GM12878 (cell line): ENCODE measurements at regions not wholly inside any gene's neighbourhood (a gene's known extent, or its start where the extent isn't known, plus 50 kb on each side); places are given as distances from the start of the nearest gene placed in this dataset.

Source experiments
- ATAC-seq: fragments of 200-7000 bp; cut with Tn5 transposase; 3 replicates; pipeline ENCODE4 v1.9.1; 2020; ENCODE audit warnings: mild to moderate bottlenecking, moderate library complexity
- BruUV-seq: library from RNA; stranded (reverse); fragments of 400-500 nt; replicated peaks from 2 replicates; lab custom pipeline; 2021; lab: Mats Ljungman, UMichigan
- CTCF ChIA-PET: fragments of 300-600 bp; sonication (Branson Sonifier 250); formaldehyde crosslinking; extraction: SDS; loops from one replicate; lab custom pipeline; 2021; ENCODE audit warnings: inconsistent platforms; lab: Yijun Ruan, JAX
- POLR2A ChIA-PET: fragments of 350-600 bp; formaldehyde crosslinking; extraction: SDS; loops from one replicate; lab custom pipeline; 2021; ENCODE audit warnings: inconsistent platforms; lab: Charles Lee
- RAD21 ChIA-PET: fragments of 300-600 bp; sonication (Branson Sonifier 250); formaldehyde crosslinking; loops from one replicate; lab custom pipeline; 2023; ENCODE audit warnings: antibody characterized with exemption; ENCODE audit not compliant: unreplicated experiment; lab: Charles Lee
- SMC1A ChIA-PET: fragments of 300-600 bp; sonication (Branson Sonifier 250); formaldehyde crosslinking; loops from one replicate; lab custom pipeline; 2023; ENCODE audit not compliant: unreplicated experiment, uncharacterized antibody; lab: Charles Lee
- DNase-seq: peaks from one replicate; pipeline ENCODE4 v3.0.0-alpha.2; 2011; ENCODE audit warnings: low read depth, low spot score
- FAIRE-seq: peaks from 3 replicates; lab custom pipeline; 2011; peaks lifted over from hg19 to GRCh38; lab: Jason Lieb, UNC
- H2AFZ ChIP-seq: 2 replicates; pipeline ENCODE4 v1.6.0; 2011; ENCODE audit warnings: low read depth, low read length, control low read depth; ENCODE audit not compliant: control insufficient read depth
- H3K27ac ChIP-seq: 2 replicates; pipeline ENCODE4 v1.5.1; 2011; ENCODE audit warnings: control low read depth; ENCODE audit not compliant: control insufficient read depth, insufficient read depth
- H3K27me3 ChIP-seq, 2 experiments: replicated peaks in 1 of 2; 2 replicates each; pipeline versions ENCODE4 v1.6.0 to v1.6.1; 2011; ENCODE audit warnings: low read length in 1 of 2; ENCODE audit not compliant: control insufficient read depth in 2 of 2, insufficient read depth in 2 of 2
- H3K36me3 ChIP-seq, 2 experiments: 2 replicates each; pipeline ENCODE4 v1.5.1; 2011; ENCODE audit warnings: low read length in 1 of 2; ENCODE audit not compliant: control insufficient read depth in 2 of 2, insufficient read depth in 2 of 2
- H3K4me1 ChIP-seq: 2 replicates; pipeline ENCODE4 v1.6.1; 2011; ENCODE audit warnings: mild to moderate bottlenecking, low read length, moderate library complexity, mixed read lengths; ENCODE audit not compliant: control insufficient read depth, insufficient read depth
- H3K4me2 ChIP-seq: 2 replicates; pipeline ENCODE4 v1.6.0; 2011; ENCODE audit warnings: control low read depth; ENCODE audit not compliant: control insufficient read depth, insufficient read depth
- H3K4me3 ChIP-seq: fragments of 200-600 bp; sonication (generic); 2 replicates; pipeline ENCODE4 v1.5.1; 2016
- H3K79me2 ChIP-seq: 2 replicates; pipeline ENCODE4 v1.6.0; 2011; ENCODE audit warnings: low read length; ENCODE audit not compliant: control insufficient read depth, insufficient read depth
- H3K9ac ChIP-seq: 2 replicates; pipeline ENCODE4 v1.8.0; 2011; ENCODE audit warnings: low read length, control low read depth, mixed read lengths; ENCODE audit not compliant: control insufficient read depth, insufficient read depth
- H3K9me3 ChIP-seq: replicated peaks from 3 replicates; pipeline ENCODE4 v1.5.1; 2011; ENCODE audit warnings: mild to moderate bottlenecking, low read length; ENCODE audit not compliant: control insufficient read depth, insufficient read depth
- H4K20me1 ChIP-seq: 2 replicates; pipeline ENCODE4 v1.6.0; 2011; ENCODE audit not compliant: control insufficient read depth, insufficient read depth
- BMI1 ChIP-seq: fragments of 450-650 bp; IDR thresholded peaks from 2 replicates; pipeline ENCODE4 v1.6.1; 2016; ENCODE audit warnings: mild to moderate bottlenecking, moderate library complexity, borderline replicate concordance
- CHD1 ChIP-seq: IDR thresholded peaks from 2 replicates; pipeline ENCODE4 v1.6.1; 2012; ENCODE audit warnings: low read depth, low read length, improper control_type of control experiment
- CHD2 ChIP-seq: IDR thresholded peaks from 2 replicates; pipeline ENCODE4 v1.6.1; 2011; ENCODE audit warnings: low read depth, low read length, improper control_type of control experiment, borderline replicate concordance
- CHD4 ChIP-seq: fragments of 200-600 bp; sonication (generic); IDR thresholded peaks from 2 replicates; pipeline ENCODE4 v1.6.1; 2016; ENCODE audit warnings: mild to moderate bottlenecking
- CREB1 ChIP-seq: IDR thresholded peaks from 2 replicates; pipeline ENCODE4 v1.6.1; 2012; ENCODE audit warnings: low read depth, mild to moderate bottlenecking, inconsistent platforms
- FOXM1 ChIP-seq: IDR thresholded peaks from 2 replicates; pipeline ENCODE4 v1.6.1; 2012; ENCODE audit warnings: low read depth, mild to moderate bottlenecking, inconsistent platforms, low read length, moderate library complexity
- NR2C1 ChIP-seq: fragments of 450-650 bp; IDR thresholded peaks from 2 replicates; pipeline ENCODE4 v1.6.1; 2017; ENCODE audit warnings: antibody characterized with exemption, mild to moderate bottlenecking, moderate library complexity
- POLR2AphosphoS2 ChIP-seq: IDR thresholded peaks from 2 replicates; pipeline ENCODE4 v1.6.1; 2011; ENCODE audit warnings: low read depth, mild to moderate bottlenecking, low read length, improper control_type of control experiment, moderate library complexity
- RAD51 ChIP-seq: fragments of 450-650 bp; IDR thresholded peaks from 2 replicates; pipeline ENCODE4 v1.6.1; 2016; ENCODE audit warnings: moderate library complexity, mild to moderate bottlenecking, inconsistent platforms
- RELA ChIP-seq: fragments of 450-650 bp; IDR thresholded peaks from 2 replicates; pipeline ENCODE4 v1.8.0; 2014; ENCODE audit warnings: borderline replicate concordance; ENCODE audit not compliant: partially characterized antibody
- SREBF1 ChIP-seq: IDR thresholded peaks from 2 replicates; pipeline ENCODE4 v1.6.1; 2012; ENCODE audit warnings: mild to moderate bottlenecking, low read length
- ZNF592 ChIP-seq: fragments of 450-650 bp; IDR thresholded peaks from 2 replicates; pipeline ENCODE4 v1.6.1; 2017; ENCODE audit warnings: mild to moderate bottlenecking, moderate library complexity
- WGBS: methylation state at CpG from one replicate; pipeline ENCODE4 v1.1.6; 2016; ENCODE audit warnings: low lambda C conversion rate; ENCODE audit not compliant: insufficient replicate concordance, insufficient coverage; ENCODE audit errors: missing lambda C conversion rate; 5-methylcytosine and 5-hydroxymethylcytosine counted together
- in situ Hi-C: fragments of 300-500 bp; cut with MboI; formaldehyde crosslinking; loops from 9 replicates; pipeline ENCODE4 v1.14.3; 2018; ENCODE audit warnings: mixed read lengths
- intact Hi-C: fragments of 100-400 bp; cut with micrococcal nuclease; formaldehyde crosslinking; loops from one replicate; pipeline ENCODE4 v1.14.2; 2022; ENCODE audit not compliant: unreplicated experiment

GRCh38 chr13:97110936-97111335, 111.2 kb upstream of the MBNL2 start (continued):
- TF ChIP-seq ZNF592: no peak
- TF ChIP-seq RELA: no peak
- no peak for TF ChIP-seq CHD4
- TF ChIP-seq NR2C1: no peak
- no peak for TF ChIP-seq CHD1
- TF ChIP-seq CREB1: no peak
- TF ChIP-seq POLR2AphosphoS2: no peak

- Histone ChIP-seq H4K20me1 (no peaks in the 10 kb centered on the region), H3K4me1 (no peaks in the 10 kb centered on the region), H3K36me3 (no peaks in the 10 kb centered on the region), H3K9me3 (no peaks in the 10 kb centered on the region), H3K27me3 (no peaks in the 10 kb centered on the region; a peak in 1 of 4 replicates), H3K4me2 (no peak overlapping the region), H3K9ac (no peak overlapping the region), H2AFZ (no peak overlapping the region)
- in situ Hi-C loops: no loop called here
- DNase-seq: no peak
- ATAC-seq: no peak
- intact Hi-C loops: loop anchor here (5.0 to 10.0 kb wide), 2 partner anchors 321 to 463 kb away; partner anchors contain the start of gene RAP2A
- TF ChIP-seq SREBF1 (no peak), RAD51 (no peak), BMI1 (no peak), FOXM1 (no peak), CHD2 (no peak)
- TF ChIP-seq, all 136 proteins: peak for 0
- no peaks in the 10 kb centered on the region for H3K79me2 ChIP-seq
- POLR2A ChIA-PET: interaction anchor here (0.5 to 1.0 kb wide), 2 partner anchors 246 to 463 kb away, joined by 3 to 4 read pairs; no protein-coding TSS in a partner anchor
- RAD21 ChIA-PET: interaction anchor here (0.5 to 6.4 kb wide), 8 partner anchors 12 to 464 kb away, joined by 3 to 74 read pairs (median 4); no protein-coding TSS in a partner anchor
- BruUV-seq: no TSS peak
- H3K27ac ChIP-seq: no peak overlapping the region
- no peak overlapping the region for H3K4me3 ChIP-seq
- no peak for FAIRE-seq
- WGBS: 74% methylated on average over 7 of the region's 7 CpGs
- CTCF ChIA-PET: interaction anchor here (0.9 to 6.9 kb wide), 7 partner anchors 19 to 462 kb away, joined by 3 to 135 read pairs (median 23); no protein-coding TSS in a partner anchor
- SMC1A ChIA-PET: interaction anchor here (0.8 to 7.7 kb wide), 13 partner anchors 11 to 247 kb away, joined by 3 to 99 read pairs (median 3); partner anchors contain the start of gene MBNL2
Observed at GRCh38 chr13:97111756-97112155, 110.4 kb upstream of the MBNL2 start.
